GM23338 (cell line): ENCODE measurements at regions not wholly inside any gene's neighbourhood (a gene's known extent, or its start where the extent isn't known, plus 50 kb on each side); places are given as distances from the start of the nearest gene placed in this dataset.

ENCODE experiments used
- CTCF ChIP-seq, 2 experiments: fragments of 200-600 bp in 1 of 2; sonication (generic) in 1 of 2; conservative IDR thresholded peaks; 2 replicates each; pipeline versions ENCODE4 v1.5.1 to v1.6.1; 2016 to 2017; ENCODE audit warnings: antibody characterized with exemption in 2 of 2, low read depth in 2 of 2, mild to moderate bottlenecking in 2 of 2, moderate library complexity in 1 of 2
- ETS1 ChIP-seq: IDR thresholded peaks from 2 replicates; pipeline ENCODE4 v1.6.1; 2016; ENCODE audit warnings: antibody characterized with exemption
- EZH2 ChIP-seq: fragments of 200-600 bp; sonication (generic); IDR thresholded peaks from one replicate; pipeline ENCODE4 v1.8.0; 2017; ENCODE audit warnings: antibody characterized with exemption, mild to moderate bottlenecking, low read depth; ENCODE audit not compliant: unreplicated experiment
- EZH2phosphoT487 ChIP-seq: fragments of 200-600 bp; sonication (generic); IDR thresholded peaks from one replicate; pipeline ENCODE4 v1.8.1; 2018; ENCODE audit warnings: antibody characterized with exemption; ENCODE audit not compliant: unreplicated experiment
- NANOG ChIP-seq: IDR thresholded peaks from 2 replicates; pipeline ENCODE4 v1.6.1; 2016; ENCODE audit warnings: antibody characterized with exemption, borderline replicate concordance
- POLR2AphosphoS5 ChIP-seq: IDR thresholded peaks from 2 replicates; pipeline ENCODE4 v1.6.1; 2016; ENCODE audit warnings: antibody characterized with exemption, low read depth
- REST ChIP-seq: IDR thresholded peaks from one replicate; pipeline ENCODE4 v1.6.1; 2018; ENCODE audit warnings: antibody characterized with exemption; ENCODE audit not compliant: unreplicated experiment
- ZNF114 ChIP-seq: fragments of 250-450 bp; sonication (Bioruptor Pico); IDR thresholded peaks from 2 replicates; pipeline ENCODE4 v1.5.0; 2020; ENCODE audit warnings: mild to moderate bottlenecking, moderate library complexity

- TF ChIP-seq CTCF (conservative IDR thresholded peaks at IDR 0.05; ENCODE audit: low read depth in 2 of 2) (no peak), EZH2phosphoT487 (no peak), ETS1 (no peak), REST (no peak), NANOG (no peak), ZNF114 (CRISPR knock-in tag) (no peak), EZH2 (no peak), POLR2AphosphoS5 (no peak)
These were observed 545.7 kb downstream of the NPIPA7 start for GRCh38 chr16:16924613-16925012.
